ENCODE measurements at regions not wholly inside any gene's neighbourhood (a gene's known extent, or its start where the extent isn't known, plus 50 kb on each side); places are given as distances from the start of the nearest gene placed in this dataset.
"Not testable (repeated sequence)": the region's sequence is repeated elsewhere in the genome, so short reads cannot be mapped to it uniquely, and the experiment has no call there.

DNA sequence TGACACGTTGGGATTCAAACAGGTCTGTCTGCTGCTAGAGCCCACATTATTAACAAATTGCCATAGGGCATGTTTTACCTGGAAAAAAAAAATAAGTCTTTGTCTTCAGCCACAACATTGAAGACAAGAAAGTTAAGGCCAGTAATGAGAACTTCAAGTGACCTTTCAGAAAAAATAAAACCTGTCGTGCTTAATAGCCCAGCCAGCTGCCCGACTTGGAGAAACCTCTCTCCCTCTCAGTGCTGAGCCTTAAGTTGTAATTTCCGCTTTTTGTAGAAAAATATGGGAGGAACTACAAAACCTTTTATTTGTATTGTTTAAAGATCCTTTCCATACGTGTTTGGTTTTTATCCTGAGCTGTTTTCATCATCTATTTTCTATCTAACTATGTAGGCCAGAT is 454.3 kb upstream of the SLITRK6 start:
- DNase-seq, result not testable (repeated sequence)

DNA sequence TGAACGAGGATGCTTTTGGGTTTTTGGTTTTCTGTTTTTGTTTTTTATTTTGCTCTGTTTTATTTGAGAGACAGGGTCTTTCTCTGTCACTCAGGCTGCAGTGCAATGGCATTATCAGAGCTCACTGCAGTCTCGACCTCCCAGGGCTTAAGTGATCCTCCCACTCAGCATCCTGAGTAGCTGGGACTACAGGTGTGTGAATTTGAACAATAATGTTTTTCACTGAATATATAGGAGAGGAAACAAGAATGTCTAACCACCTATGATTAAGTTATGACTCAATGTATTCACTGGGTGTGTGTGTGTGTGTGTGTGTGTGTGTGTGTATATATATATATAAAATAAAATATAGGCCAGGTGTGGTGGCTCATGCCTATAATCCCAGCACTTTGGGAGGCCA is 456.6 kb upstream of the SLITRK6 start:
- DNase-seq, result not testable (repeated sequence)

DNA sequence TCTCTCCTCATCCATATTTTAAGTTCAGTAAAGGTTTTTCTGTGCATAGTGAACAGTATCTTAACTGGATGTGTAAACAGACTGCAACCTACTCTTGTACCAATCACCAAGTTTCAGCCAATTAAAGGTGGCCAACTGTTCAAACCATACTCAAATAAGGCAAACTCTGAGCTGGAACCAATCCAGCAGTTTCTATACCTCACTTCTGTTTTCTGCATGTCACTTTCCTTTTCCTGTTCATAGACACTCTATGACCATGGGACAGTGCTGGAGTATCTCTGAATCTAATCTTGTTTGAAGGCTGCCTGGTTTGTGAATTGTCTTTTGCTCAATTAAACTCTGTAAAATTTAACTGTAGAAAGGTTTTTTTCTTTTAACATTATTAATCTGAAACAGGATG is 470.3 kb upstream of the SLITRK6 start:
- no peak for DNase-seq

DNA sequence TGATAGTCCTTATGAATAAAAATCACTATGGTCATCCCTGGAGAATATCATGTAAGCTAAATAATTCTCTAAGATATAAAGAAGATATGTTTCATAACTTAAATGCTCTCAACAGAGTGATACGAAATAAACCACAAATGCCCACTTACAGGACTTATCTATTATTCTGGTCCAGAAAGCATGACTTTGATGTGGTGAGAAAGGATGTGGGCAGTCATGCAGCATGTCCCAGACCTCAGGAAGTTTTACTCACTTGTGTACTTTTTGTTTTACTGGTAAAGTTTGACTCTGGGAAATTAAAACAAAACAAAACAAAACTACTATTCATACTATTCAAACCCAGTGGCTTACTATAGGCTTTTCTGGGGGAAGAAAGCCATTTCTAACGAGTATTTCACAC is 483.2 kb upstream of the SLITRK6 start:
- no peak for DNase-seq

DNA sequence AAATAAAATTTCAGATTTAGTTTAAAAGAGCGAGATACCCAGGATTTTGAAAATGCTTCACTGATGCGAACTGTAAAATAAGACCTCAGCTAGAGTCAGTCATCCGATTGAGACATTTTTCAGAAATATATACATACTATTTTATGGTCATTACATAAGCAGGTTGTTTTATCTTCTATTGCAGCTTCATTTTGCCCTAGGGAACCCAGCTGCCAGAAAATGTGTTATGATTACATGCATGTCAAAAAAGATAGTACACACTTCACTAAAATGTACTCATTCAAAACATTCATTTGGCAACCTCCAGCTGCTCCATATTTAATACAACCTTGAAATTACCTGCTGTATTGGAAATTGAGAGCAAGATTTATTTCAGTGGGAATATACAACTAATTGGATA is 483.8 kb upstream of the SLITRK6 start:
- DNase-seq, result no peak

DNA sequence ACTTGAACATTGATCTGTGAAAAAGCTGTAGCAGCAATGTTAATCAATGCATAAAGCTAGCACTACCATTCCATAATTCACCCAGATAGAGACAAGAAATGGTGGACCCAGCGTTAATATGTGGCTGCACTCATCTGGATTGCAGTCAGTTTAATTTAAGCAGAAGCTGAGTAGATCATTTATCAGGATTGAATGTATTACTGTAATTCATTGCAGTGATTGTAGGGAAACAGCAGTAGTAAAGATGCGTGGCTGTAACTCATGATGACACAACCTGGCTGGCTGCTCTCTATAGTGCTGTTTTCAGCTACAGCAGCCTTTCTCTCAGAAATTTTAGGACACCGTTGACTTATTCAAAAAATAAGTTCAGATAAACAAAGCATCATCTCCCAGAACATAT is 499.5 kb upstream of the SLITRK6 start:
- no peak for DNase-seq

DNA sequence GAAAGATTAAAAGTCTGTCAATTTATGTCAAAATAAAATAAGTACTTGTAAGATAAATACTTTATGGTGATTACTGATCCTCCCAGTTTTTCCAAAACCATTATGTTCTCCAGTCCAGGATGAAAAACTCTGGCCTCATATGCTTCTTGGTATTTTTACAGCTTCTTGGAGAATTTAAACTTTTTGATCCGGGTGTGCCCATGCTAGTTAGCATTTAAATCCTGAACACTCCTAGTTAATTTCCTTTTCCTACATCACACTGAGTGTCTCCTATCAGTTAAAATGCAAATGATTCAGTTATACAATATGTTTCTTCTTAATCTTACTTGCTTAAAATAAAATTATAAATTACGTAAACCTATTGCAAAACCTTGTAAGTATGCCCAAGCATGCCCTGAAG is 499.9 kb upstream of the SLITRK6 start:
- DNase-seq, result no peak

DNA sequence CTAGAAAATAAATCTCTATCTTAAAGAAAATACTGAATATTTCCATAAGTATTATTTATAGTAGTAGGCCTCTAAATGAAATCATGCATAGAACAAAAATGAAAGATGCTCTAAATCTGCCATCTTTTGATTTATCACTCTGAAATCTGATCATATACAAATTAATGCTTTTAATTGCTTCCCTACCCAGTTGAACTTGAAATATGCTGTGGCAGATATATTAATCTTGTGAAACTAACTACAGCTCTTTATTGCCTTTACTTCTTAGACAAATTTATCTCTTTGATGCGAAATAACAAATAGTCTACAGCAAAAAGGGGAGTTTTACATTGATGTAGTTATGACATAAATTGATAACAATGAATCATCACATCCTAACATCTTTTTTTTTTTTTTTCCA is 510.7 kb upstream of the SLITRK6 start:
- DNase-seq, result no peak

DNA sequence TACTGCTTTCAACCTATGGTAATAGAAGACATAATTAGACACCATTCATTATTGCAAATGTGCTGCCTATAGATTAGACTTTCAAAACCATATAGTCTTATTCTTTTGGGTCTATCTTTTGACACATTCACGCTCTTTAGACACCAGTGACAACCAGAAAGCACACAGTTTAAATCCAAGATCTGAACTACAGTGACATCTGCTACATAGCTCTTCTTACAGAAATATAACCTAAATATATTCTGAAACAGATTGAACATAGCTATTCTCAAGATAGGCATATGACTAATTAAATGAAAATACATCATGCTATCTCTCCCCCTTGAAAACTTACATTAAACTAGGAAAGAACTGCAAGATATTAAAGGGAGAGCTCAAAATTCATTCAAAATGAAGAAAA is 514.2 kb upstream of the SLITRK6 start:
- DNase-seq, result no peak

DNA sequence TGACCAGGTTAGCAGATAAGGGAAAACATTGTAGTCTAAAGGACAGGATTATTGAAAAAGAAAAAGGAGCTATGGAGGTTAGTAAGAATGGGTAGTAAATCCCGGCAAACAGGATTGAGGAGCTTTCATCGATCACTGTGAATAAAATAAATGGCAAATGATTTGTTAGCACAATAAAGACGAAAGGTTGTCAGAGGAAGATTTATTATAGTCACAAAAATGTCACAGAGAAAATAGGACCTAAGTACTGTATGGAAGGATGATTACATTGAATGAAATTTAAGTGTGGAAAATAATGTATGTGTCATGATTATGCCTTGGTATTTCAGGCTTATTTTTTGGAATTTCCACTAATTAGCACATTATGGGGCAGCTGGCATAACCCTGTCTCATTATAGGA is 519.2 kb upstream of the SLITRK6 start:
- no peak for DNase-seq

DNA sequence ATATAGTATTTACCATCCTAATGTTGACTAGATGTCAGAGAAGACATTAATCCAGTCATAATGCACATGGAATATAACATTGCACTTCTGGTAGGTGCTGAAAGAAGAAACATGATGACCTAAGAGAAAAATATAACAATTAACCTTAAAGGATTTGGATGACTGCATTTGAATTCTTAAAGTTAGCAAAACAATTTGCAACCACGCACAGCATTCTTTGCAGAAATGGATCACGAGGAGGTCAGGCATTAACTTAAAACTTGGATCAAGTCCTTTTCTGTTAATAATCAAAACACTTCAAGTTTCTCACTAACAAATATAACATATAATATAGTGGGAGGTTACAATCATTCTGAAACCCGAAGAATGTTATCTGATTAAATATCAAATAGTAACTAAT is 525.0 kb upstream of the SLITRK6 start:
- DNase-seq, result no peak

DNA sequence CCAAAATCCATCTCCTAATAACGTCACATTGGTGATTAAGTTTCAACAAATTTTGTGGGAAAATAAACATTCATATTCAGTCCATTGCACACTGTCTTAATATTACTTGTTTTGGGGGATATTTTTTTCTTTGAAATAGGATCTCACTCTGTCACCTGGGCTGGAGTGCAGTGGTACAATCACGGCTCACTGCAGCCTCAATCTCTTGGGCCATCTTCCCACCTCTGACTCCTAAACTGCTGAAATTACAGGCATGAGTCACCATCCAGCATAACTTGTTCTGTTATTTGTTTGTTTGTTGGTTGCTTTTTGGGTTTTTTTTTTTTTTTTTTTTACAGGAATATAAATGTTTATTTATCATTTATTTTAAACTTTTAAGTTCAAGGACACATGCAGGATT is 556.1 kb upstream of the SLITRK6 start:
- no peak for DNase-seq

DNA sequence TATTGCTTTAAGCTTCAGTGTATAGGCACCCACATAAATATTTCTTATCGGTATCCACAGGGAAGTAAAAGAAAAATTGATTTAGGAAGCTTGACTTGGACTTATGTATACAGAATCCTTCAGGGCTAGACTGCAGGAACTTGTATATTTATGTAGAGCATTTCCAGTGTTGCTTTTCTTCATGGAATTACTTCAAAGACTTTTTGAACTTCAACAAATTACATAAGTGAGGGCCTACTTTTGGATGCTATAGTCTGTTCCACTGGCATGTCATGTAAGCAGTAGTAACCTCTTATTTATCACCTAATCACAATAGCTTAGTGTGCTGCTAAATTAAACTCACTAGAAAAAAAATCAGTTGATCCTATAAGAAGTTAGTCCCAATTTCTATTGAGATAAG is 557.9 kb upstream of the SLITRK6 start:
- no peak for DNase-seq

DNA sequence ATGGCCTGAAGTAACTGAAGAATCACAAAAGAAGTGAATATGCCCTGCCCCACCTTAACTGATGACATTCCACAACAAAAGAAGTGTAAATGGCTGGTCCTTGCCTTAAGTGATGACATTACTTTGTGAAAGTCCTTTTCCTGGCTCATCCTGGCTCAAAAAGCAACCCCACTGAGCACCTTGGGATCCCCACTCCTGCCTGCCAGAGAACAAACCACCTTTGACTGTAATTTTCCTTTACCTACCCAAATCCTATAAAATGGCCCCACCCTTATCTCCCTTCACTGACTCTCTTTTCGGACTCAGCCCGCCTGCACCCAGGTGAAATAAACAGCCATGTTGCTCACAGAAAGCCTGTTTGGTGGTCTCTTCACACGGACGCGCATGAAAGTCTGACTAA is 564.5 kb upstream of the SLITRK6 start:
- DNase-seq, result not testable (repeated sequence)

DNA sequence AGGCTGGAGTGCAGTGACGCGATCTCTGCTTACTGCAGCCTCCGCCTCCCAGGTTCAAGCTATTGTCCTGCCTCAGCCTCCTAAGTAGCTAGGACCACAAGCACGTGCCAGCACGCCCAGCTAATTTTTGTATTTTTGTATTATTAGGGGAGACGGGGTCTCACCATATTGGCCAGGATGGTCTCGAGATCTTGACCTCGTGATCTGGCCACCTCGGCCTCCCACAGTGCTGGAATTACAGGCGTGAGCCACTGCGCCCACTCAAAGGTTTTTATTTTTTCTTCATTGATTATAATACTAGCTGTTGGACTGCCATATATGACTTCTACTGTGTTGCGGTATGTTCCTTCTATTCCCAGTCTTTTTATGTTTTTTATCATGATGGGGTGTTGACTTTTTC is 569.7 kb upstream of the SLITRK6 start:
- DNase-seq, result no peak

DNA sequence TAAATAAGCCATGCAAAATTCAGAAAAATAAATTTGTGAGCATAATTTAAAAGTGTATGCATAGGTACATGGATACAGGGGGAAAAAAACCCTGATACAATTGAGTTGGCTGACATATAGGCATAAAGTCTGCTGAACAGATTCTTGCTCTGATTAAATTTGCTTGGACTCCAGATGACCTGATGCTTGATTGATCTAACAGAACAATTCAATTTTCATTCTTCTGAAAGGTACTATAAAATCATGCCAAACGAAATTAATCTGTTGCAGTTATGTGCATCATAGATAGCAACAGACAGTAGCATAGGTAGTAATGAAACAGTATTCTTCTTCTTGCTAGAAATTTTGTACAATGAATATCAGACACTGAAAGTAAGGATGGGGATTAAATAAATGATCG is 578.2 kb upstream of the SLITRK6 start:
- DNase-seq, result no peak

DNA sequence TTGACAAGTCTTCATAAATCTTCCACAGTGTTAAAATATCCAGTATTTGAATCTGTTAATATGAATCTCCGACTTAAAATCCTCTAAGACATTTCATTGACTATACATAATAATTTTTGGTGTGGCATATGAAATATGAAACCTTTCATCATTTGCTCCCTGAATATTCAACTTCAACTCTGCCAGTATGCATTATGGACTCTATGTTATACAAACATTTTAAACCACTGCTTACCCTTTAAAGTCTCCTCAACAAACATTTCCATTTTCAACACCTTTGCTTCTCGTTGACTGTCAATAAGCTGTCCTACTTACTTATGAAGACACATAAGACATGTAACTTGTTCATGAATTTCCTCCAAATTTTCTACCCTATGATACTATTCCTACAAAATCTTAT is 579.4 kb upstream of the SLITRK6 start:
- DNase-seq, result no peak

DNA sequence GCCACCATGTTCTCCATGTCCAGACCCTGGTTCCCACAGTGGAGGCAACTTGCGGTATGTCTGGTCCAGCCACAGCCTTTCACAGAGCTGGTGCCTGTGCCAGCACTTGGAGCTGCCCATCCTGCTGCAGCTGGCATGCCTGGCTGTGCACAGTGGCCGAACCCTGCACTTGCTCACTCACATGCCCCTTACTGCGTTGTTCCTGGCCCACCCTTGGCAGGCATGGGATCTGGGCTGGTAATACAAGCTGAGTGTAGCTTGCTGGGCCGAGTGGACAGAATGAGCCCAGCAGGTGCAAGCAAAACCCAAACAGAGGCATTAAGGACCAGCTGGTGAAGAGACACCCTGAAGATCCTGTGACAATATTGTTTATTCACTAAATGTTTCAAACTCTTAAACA is 583.9 kb upstream of the SLITRK6 start:
- DNase-seq, result no peak

DNA sequence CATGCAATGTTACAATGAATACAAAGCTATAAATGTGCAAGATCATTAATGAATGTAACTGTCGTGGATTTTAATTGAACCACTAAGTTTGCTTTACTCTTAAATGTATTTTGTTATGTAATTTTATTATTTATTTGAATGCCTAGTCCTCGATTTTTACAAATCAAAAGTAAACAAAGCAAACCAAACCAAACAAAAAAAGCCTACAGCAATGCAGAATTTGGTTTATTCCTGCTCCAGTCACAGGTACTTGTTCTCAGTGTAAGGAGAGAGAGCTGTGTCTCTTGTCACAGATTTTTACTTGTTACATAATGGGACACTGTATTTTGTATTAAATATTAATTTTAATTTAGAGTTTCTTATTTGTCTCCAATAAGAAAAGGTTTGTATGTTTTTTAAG is 584.3 kb upstream of the SLITRK6 start:
- DNase-seq, result no peak

DNA sequence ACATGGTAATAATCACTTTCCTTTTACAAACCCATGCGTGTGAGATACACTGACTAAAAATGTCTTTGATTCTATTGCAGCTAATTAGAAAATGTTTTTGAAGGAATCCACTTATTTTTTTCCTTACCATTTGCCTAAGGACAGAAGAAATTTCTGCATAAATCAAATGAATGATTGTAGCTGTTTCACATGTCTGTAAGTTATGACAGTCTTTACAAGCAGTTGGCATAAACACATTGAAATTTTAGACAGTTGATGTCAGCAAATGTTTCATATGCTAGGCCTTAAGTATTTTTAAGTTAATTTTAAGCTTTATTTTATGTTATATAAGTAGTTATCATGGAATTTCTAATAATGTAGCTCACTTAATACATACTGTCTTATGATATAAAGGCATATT is 598.4 kb upstream of the SLITRK6 start:
- no peak for DNase-seq

DNA sequence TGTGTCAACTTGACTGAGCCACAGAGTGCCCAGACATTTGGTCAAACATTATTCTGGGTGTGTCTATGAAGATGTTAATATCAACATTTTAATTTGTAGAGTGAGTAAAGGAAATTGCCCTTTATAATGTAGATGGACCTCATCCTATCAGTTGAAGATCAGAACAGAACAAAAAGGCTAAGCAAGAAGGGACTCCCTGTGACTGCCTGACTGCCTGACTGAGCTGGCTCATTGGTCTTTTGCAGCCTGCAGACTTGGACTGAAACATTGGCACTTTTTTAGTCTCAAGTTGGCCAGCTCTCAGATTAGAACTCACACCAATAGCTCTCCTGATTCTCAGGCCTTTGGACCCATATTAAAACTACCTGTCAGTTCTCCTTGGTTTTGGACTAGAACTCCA is 600.4 kb upstream of the SLITRK6 start:
- no peak for DNase-seq

DNA sequence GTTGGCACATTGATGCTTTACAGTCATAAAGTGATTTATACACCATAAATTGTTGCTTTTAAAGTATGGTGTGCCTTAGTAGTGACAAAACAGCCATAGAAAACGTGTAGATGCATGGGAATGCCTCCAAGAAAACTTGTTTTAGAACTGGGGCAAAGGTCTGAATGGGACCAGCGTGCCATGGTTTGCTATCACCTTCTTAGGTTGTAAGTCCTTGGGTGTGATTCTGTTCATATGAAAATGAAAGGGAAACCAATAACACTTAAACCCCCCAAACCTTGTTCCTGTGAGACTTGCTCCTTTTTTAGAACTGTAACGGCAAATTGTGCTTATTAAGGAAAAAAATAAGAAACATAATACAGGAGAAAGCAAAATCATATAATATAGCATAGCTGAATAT is 603.3 kb upstream of the SLITRK6 start:
- no peak for DNase-seq

DNA sequence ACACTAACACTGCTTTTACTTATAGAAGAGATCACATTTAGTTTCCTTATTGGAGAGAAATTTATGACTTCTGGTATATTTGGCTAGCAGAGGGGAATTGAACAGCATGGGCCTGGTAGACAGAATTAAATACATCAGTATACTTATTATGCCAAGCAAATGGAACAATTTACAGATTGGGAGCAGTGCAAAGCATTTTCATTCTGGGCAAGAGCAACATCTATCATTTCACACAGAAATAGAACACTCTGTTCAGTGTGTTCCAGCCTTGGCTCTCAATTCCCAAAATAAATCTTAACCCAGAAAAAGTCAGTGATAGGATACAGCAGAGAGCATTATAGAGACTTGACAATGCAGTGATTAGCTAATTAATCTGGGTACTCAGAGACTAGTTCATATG is 604.0 kb upstream of the SLITRK6 start:
- no peak for DNase-seq

DNA sequence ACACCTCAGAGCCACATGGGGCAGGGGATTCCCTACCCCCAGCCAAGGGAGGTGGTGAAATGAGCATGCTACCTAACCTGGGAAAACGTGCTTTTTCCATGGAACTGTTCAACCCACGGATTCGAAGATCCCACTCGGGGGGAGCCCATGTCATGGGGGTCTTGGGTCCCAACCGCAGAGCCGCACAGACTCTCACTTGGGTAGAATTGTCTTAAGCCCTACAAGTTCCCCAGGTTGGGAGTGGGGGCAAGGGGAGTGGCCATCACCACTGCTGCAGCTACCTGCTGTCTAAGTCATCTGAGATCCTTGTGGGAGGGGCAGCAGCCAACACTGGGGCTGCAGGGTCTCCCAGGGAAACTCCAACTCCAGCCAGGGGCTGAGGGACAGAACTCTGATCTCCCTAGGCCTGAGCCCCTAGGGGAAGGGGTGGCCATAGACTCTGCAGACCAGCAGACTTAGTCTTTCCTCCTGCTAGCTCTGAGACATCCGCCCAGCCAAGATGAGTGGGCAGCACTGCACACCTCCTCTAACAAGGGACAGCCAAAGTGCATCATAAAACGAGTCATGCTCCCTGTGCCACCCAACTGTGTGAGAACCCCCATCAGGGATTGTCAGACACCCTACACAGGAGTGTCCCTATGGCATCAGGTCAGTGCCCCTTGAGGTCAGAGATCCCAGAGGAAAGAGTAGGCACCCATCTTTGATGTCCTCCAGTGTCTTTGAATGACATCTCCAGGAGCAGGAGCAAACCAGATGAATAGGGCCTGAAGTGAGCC is 610.4 kb upstream of the SLITRK6 start:
- no peak for DNase-seq

DNA sequence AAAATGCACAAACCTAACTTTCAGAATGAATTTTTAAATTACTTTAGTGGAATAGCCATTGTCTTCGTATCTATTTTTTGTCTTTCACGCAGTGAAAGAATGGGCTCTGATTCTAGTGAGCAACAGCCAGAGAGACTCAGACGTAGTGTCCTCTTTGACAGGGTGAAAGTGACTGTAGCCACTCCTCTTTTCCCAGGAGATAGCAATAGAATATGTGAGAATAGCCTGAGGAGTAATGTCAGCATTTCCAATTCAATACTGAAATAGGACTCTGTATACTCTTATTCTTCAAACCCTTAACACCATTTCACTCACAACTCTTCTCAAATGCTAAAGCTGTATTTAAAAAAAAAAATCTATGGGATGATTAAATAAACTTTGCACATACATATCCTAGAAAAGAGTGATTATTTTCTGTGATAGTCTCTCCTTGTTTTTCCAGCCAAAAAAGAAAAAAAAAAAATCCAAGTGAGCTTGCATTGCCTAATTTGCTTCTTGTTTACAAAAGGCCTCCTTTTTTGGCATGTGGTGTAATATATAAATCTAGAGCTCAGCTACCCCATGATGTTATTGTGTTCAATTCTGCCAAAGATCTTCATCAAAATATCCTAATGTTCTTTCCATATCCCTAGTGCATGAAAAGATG is 626.1 kb upstream of the SLITRK6 start:
- no peak for DNase-seq

Data from stimulated activated CD4-positive, alpha-beta T cell treated with anti-CD3 and anti-CD28 coated beads, Interleukin-4, amount 100 ng/mL, for 4 hours (primary cell).